MM.1S (cell line): ENCODE measurements at regions not wholly inside any gene's neighbourhood (a gene's known extent, or its start where the extent isn't known, plus 50 kb on each side); places are given as distances from the start of the nearest gene placed in this dataset.

Experiments
- EZH2phosphoT487 ChIP-seq: fragments of 300-600 bp; sonication (generic); IDR thresholded peaks from 2 replicates; pipeline ENCODE4 v1.6.1; 2018; ENCODE audit warnings: antibody characterized with exemption, low read length
- TF ChIP-seq, protein P1 (sequence below): fragments of 300-600 bp; sonication (generic); IDR thresholded peaks from 2 replicates; pipeline ENCODE4 v1.5.1; 2016; ENCODE audit warnings: antibody characterized with exemption, low read length, mixed read lengths

DNA sequence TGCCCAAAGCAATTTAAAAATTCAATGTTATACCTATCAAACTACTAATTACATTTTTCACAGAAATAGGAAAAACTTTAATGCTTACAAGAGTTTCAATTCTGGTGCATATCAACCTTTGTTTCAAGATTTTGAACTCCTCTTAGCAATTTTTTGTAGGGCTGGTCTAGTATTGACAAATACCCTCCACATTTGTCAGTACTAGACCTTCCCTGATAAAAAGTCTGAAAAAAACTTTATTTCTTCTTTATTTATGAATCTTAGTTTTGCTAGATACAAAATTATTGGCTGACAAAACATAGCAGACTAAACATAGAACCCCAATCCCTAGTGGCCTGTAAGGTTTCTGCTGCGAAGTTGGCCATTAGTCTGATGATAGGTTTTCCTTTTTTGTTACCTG is 1804.9 kb downstream of the EFNA5 start:
- TF ChIP-seq, protein P1, sequence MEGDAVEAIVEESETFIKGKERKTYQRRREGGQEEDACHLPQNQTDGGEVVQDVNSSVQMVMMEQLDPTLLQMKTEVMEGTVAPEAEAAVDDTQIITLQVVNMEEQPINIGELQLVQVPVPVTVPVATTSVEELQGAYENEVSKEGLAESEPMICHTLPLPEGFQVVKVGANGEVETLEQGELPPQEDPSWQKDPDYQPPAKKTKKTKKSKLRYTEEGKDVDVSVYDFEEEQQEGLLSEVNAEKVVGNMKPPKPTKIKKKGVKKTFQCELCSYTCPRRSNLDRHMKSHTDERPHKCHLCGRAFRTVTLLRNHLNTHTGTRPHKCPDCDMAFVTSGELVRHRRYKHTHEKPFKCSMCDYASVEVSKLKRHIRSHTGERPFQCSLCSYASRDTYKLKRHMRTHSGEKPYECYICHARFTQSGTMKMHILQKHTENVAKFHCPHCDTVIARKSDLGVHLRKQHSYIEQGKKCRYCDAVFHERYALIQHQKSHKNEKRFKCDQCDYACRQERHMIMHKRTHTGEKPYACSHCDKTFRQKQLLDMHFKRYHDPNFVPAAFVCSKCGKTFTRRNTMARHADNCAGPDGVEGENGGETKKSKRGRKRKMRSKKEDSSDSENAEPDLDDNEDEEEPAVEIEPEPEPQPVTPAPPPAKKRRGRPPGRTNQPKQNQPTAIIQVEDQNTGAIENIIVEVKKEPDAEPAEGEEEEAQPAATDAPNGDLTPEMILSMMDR = no peak
- no peak for TF ChIP-seq EZH2phosphoT487
